ENCODE measurements at regions not wholly inside any gene's neighbourhood (a gene's known extent, or its start where the extent isn't known, plus 50 kb on each side); places are given as distances from the start of the nearest gene placed in this dataset.

DNA sequence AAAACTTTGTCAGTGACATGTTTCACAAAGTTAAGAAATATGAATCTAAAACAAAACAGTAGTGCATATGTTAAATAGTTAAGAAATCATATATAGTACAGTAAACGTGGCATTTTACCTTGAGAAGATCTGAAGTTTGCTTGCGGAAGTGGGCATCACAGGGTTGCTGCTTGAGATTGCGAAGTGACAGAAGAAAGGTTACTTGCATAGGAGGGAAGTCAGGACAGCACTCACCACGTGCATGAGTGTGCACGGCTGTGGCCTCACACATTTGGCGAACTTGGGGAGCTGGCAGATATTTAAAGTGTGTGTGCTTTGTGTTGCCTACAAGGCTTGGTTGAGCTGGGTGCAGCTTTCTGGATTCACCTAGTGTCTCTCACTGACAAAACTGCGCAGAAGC lies 431.5 kb upstream of the ARID1B start:
- TF ChIP-seq POLR2A (IDR thresholded peaks at IDR 0.05) = no peak
- TF ChIP-seq, protein P1, sequence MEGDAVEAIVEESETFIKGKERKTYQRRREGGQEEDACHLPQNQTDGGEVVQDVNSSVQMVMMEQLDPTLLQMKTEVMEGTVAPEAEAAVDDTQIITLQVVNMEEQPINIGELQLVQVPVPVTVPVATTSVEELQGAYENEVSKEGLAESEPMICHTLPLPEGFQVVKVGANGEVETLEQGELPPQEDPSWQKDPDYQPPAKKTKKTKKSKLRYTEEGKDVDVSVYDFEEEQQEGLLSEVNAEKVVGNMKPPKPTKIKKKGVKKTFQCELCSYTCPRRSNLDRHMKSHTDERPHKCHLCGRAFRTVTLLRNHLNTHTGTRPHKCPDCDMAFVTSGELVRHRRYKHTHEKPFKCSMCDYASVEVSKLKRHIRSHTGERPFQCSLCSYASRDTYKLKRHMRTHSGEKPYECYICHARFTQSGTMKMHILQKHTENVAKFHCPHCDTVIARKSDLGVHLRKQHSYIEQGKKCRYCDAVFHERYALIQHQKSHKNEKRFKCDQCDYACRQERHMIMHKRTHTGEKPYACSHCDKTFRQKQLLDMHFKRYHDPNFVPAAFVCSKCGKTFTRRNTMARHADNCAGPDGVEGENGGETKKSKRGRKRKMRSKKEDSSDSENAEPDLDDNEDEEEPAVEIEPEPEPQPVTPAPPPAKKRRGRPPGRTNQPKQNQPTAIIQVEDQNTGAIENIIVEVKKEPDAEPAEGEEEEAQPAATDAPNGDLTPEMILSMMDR (IDR thresholded peaks at IDR 0.05) = no peak
